PC-9 (cell line): ENCODE measurements at regions not wholly inside any gene's neighbourhood (a gene's known extent, or its start where the extent isn't known, plus 50 kb on each side); places are given as distances from the start of the nearest gene placed in this dataset.
"Not testable (repeated sequence)": the region's sequence is repeated elsewhere in the genome, so short reads cannot be mapped to it uniquely, and the experiment has no call there.

Experiments used
- BruUV-seq: library from RNA; stranded (reverse); fragments of 400-500 nt; replicated peaks from 2 replicates; lab custom pipeline; 2021; lab: Mats Ljungman, UMichigan
- CTCF ChIA-PET: fragments of 300-600 bp; sonication (Branson Sonifier 250); formaldehyde crosslinking; loops from one replicate; lab custom pipeline; 2022; ENCODE audit warnings: antibody characterized with exemption; lab: Charles Lee
- POLR2A ChIA-PET: fragments of 300-600 bp; sonication (Branson Sonifier 250); formaldehyde crosslinking; loops from one replicate; lab custom pipeline; 2022; ENCODE audit warnings: antibody characterized with exemption; ENCODE audit not compliant: unreplicated experiment; lab: Charles Lee
- DNase-seq, 2 experiments: peaks; one replicate each; pipeline versions ENCODE4 v3.0.0 to v3.0.0-alpha.2; 2015 to 2022; ENCODE audit warnings: mixed read lengths in 1 of 2
- H2AFZ ChIP-seq: fragments of 200-600 bp; sonication (generic); 2 replicates; pipeline ENCODE4 v1.8.1; 2017; ENCODE audit warnings: antibody characterized with exemption
- H3F3A ChIP-seq: fragments of 200-600 bp; sonication (generic); 2 replicates; pipeline ENCODE4 v1.8.1; 2017; ENCODE audit warnings: antibody characterized with exemption, mild to moderate bottlenecking, low read depth; ENCODE audit not compliant: insufficient read depth
- H3K27ac ChIP-seq: fragments of 200-600 bp; sonication (generic); 2 replicates; pipeline ENCODE4 v1.6.1; 2016; ENCODE audit warnings: mixed run types
- H3K27me3 ChIP-seq: fragments of 200-600 bp; sonication (generic); 2 replicates; pipeline ENCODE4 v1.6.1; 2016; ENCODE audit warnings: low read depth, mixed run types; ENCODE audit not compliant: insufficient read depth
- H3K36me3 ChIP-seq: fragments of 200-600 bp; sonication (generic); 2 replicates; pipeline ENCODE4 v1.6.1; 2016; ENCODE audit warnings: low read depth, mixed run types
- H3K4me1 ChIP-seq: fragments of 200-600 bp; sonication (generic); replicated peaks from 2 replicates; pipeline ENCODE4 v1.6.1; 2016; ENCODE audit warnings: mixed run types; ENCODE audit not compliant: insufficient read depth
- H3K4me2 ChIP-seq: fragments of 200-600 bp; sonication (generic); 2 replicates; pipeline ENCODE4 v1.6.1; 2017; ENCODE audit warnings: mixed run types
- H3K4me3 ChIP-seq: fragments of 200-600 bp; sonication (generic); 2 replicates; pipeline ENCODE4 v1.6.1; 2016; ENCODE audit warnings: mixed run types
- H3K79me2 ChIP-seq: fragments of 200-600 bp; sonication (generic); 2 replicates; pipeline ENCODE4 v1.6.1; 2017; ENCODE audit warnings: low read depth, mixed run types
- H3K9me2 ChIP-seq: fragments of 200-600 bp; sonication (generic); 2 replicates; pipeline ENCODE4 v1.8.1; 2017; ENCODE audit warnings: mild to moderate bottlenecking; ENCODE audit not compliant: insufficient read depth
- H3K9me3 ChIP-seq: fragments of 200-600 bp; sonication (generic); 2 replicates; pipeline ENCODE4 v1.8.1; 2016; ENCODE audit warnings: low read depth; ENCODE audit not compliant: insufficient read depth
- H4K20me1 ChIP-seq: fragments of 200-600 bp; sonication (generic); 2 replicates; pipeline ENCODE4 v1.8.1; 2017; ENCODE audit not compliant: insufficient read depth
- EZH2 ChIP-seq: fragments of 200-600 bp; sonication (generic); IDR thresholded peaks from 2 replicates; pipeline ENCODE4 v1.8.0; 2017; ENCODE audit warnings: antibody characterized with exemption, low read depth
- intact Hi-C: fragments of 100-400 bp; cut with micrococcal nuclease; formaldehyde crosslinking; loops from one replicate; pipeline ENCODE4 v1.10.0; 2022; ENCODE audit not compliant: unreplicated experiment
- TF ChIP-seq, protein P1 (sequence below): fragments of 200-600 bp; sonication (generic); conservative IDR thresholded peaks from 2 replicates; pipeline ENCODE4 v1.6.1; 2017; ENCODE audit warnings: mixed run types, antibody characterized with exemption, mild to moderate bottlenecking, moderate library complexity

DNA sequence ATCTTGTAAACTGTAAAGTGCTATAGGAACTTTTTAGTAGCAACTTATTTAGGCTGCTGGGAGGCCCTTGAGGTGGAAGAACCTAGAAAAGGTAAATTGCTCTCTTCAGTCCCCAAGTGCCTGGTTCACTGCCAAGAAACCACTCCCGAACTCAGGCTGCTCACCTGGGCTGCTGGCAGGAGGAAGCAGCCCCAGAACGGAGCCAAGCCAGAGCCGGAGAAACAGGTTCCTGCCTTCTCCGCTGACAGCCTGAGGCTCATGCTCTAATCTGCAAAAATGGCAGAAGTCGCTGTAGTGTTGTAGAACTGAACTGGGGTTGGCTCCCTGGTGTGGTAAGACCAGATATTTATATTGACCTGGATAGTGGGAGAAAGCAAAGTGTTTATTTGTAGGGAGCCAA is 136.0 kb downstream of the CUL2 start:
- intact Hi-C loops, result loop anchor here (2.0 to 5.0 kb wide), 2 partner anchors 47 to 137 kb away; partner anchors contain the start of gene PARD3
- CTCF ChIA-PET, result interaction anchor here (0.7 kb wide), 1 partner anchor 14 kb away, joined by 10 read pairs; no protein-coding TSS in a partner anchor
- H3K4me3 ChIP-seq, result no peak overlapping the region

DNA sequence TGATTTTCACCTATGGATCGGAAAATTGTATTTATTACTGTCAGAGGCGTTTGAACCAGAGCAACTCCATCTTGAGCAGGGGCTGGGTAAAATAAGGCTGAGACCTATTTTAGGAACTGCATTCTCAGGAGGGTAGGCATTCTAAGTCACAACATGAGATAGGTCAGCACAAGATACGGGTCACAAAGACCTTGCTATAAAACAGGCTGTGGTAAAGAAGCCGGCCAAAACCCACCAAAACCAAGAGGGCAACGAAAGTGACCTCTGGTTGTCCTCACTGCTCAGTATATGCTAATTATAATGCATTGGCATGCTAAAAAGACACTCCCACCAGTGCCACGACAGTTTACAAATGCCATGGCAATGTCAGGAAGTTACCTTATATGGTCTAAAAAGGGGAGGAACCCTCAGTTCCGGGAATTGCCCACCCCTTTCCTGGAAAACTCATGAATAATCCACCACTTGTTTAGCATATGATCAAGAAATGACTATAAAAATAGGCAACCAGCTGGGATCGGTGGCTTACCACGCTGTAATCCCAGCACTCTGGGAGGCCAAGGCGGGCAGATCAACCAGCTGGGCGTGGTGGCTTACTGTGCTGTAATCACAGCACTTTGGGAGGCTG is 136.3 kb upstream of the PARD3 start:
- peaks cover 27% of the 10 kb centered on the region for H3K4me1 ChIP-seq
- H4K20me1 ChIP-seq, H3K4me2 ChIP-seq, POLR2A ChIA-PET, BruUV-seq, H3K79me2 ChIP-seq, H2AFZ ChIP-seq, H3K36me3 ChIP-seq, H3K9me2 ChIP-seq, CTCF ChIA-PET, DNase-seq, H3K4me3 ChIP-seq, H3K27me3 ChIP-seq, H3K27ac ChIP-seq, H3K9me3 ChIP-seq: not testable (repeated sequence)
- intact Hi-C loops, result loop anchor here (5.0 kb wide), 1 partner anchor 134 kb away; the partner anchor contains the start of gene PARD3
- peaks cover 11% of the 10 kb centered on the region; the same call in 1 of the 2 replicates for H3F3A ChIP-seq

More for the DNA sequence above, 136.0 kb downstream of the CUL2 start:
- TF ChIP-seq EZH2, result no peak
- TF ChIP-seq, protein P1, sequence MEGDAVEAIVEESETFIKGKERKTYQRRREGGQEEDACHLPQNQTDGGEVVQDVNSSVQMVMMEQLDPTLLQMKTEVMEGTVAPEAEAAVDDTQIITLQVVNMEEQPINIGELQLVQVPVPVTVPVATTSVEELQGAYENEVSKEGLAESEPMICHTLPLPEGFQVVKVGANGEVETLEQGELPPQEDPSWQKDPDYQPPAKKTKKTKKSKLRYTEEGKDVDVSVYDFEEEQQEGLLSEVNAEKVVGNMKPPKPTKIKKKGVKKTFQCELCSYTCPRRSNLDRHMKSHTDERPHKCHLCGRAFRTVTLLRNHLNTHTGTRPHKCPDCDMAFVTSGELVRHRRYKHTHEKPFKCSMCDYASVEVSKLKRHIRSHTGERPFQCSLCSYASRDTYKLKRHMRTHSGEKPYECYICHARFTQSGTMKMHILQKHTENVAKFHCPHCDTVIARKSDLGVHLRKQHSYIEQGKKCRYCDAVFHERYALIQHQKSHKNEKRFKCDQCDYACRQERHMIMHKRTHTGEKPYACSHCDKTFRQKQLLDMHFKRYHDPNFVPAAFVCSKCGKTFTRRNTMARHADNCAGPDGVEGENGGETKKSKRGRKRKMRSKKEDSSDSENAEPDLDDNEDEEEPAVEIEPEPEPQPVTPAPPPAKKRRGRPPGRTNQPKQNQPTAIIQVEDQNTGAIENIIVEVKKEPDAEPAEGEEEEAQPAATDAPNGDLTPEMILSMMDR, result no peak
- Histone ChIP-seq H3F3A (peaks cover 11% of the 10 kb centered on the region; the same call in 1 of the 2 replicates), H3K27me3 (no peaks in the 10 kb centered on the region), H3K27ac (no peak overlapping the region), H3K9me2 (no peaks in the 10 kb centered on the region), H3K9me3 (no peaks in the 10 kb centered on the region), H3K4me1 (peaks cover 27% of the 10 kb centered on the region), H3K79me2 (no peaks in the 10 kb centered on the region), H4K20me1 (no peaks in the 10 kb centered on the region), H3K4me2 (peak overlapping the region; percentile 58), H3K36me3 (no peaks in the 10 kb centered on the region), H2AFZ (no peak overlapping the region)
- DNase-seq, result peak; percentile 90 to 91
- POLR2A ChIA-PET, result no interaction called here
- BruUV-seq, result no TSS peak

DNA sequence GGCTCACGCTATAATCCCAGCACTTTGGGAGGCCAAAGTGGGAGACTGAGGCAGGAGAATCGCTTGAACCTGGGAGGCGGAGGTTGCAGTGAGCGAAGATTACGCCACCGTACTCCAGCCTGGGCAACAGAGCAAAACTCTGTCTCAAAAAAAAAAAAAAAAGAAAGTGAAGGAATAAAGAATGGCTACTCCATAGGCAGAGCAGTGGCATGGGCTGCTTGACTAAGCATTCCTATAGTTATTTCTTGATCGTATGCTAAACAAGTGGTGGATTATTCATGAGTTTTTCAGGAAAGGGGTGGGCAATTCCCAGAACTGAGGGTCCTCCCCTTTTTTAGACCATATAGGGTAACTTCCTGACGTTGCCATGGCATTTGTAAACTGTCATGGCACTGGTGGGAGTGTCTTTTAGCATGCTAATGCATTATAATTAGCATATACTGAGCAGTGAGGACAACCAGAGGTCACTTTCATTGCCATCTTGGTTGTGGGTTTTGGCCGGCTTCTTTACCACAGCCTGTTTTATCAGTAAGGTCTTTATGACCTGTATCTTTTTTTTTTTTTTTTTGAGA is 130.9 kb upstream of the PARD3 start:
- H3K27me3 ChIP-seq, intact Hi-C loops, H3K36me3 ChIP-seq, H3K79me2 ChIP-seq, H2AFZ ChIP-seq, H3F3A ChIP-seq, H4K20me1 ChIP-seq, H3K4me1 ChIP-seq, H3K4me2 ChIP-seq, DNase-seq, POLR2A ChIA-PET, H3K27ac ChIP-seq, H3K9me3 ChIP-seq, H3K4me3 ChIP-seq, H3K9me2 ChIP-seq, CTCF ChIA-PET, BruUV-seq: not testable (repeated sequence)
